DND-41 (cell line): ENCODE measurements at regions not wholly inside any gene's neighbourhood (a gene's known extent, or its start where the extent isn't known, plus 50 kb on each side); places are given as distances from the start of the nearest gene placed in this dataset.

Experiments
- ATAC-seq: fragments of 200-7000 bp; cut with Tn5 transposase; 3 replicates; pipeline ENCODE4 v1.9.1; 2021; ENCODE audit warnings: low read depth; ENCODE audit not compliant: insufficient read depth
- DNase-seq: peaks from one replicate; pipeline ENCODE4 v3.0.0-alpha.2; 2020
- H2AFZ ChIP-seq: 2 replicates; pipeline ENCODE4 v1.6.0; 2012; ENCODE audit warnings: low read depth, low read length
- H3K27ac ChIP-seq: 2 replicates; pipeline ENCODE4 v1.5.1; 2012; ENCODE audit warnings: low read length, inconsistent platforms
- H3K27me3 ChIP-seq: fragments of 200-600 bp; sonication (generic); 2 replicates; pipeline ENCODE4 v1.6.0; 2012; ENCODE audit warnings: low read length, mild to moderate bottlenecking, inconsistent platforms; ENCODE audit not compliant: insufficient read depth, poor library complexity
- H3K36me3 ChIP-seq: 2 replicates; pipeline ENCODE4 v1.5.1; 2012; ENCODE audit warnings: low read length, inconsistent platforms; ENCODE audit not compliant: insufficient read depth
- H3K4me1 ChIP-seq: 2 replicates; pipeline ENCODE4 v1.5.1; 2012; ENCODE audit warnings: mild to moderate bottlenecking, low read length; ENCODE audit not compliant: insufficient read depth
- H3K4me2 ChIP-seq: 2 replicates; pipeline ENCODE4 v1.6.0; 2012; ENCODE audit warnings: mild to moderate bottlenecking, moderate library complexity, low read length, inconsistent platforms; ENCODE audit not compliant: insufficient read depth
- H3K4me3 ChIP-seq, 2 experiments: fragments of 200-600 bp in 1 of 2; shearing (Covaris generic) in 1 of 2; 2 replicates each; pipeline ENCODE4 v1.5.1; 2012 to 2016; ENCODE audit warnings: inconsistent platforms in 2 of 2, low read length in 2 of 2, mild to moderate bottlenecking in 2 of 2, low read depth in 1 of 2, moderate library complexity in 1 of 2
- H3K79me2 ChIP-seq: 2 replicates; pipeline ENCODE4 v1.6.0; 2012; ENCODE audit warnings: low read length, inconsistent platforms; ENCODE audit not compliant: insufficient read depth
- H3K9ac ChIP-seq: 2 replicates; pipeline ENCODE4 v1.6.0; 2012; ENCODE audit warnings: low read depth, mild to moderate bottlenecking, inconsistent platforms, low read length, moderate library complexity
- H3K9me3 ChIP-seq: 2 replicates; pipeline ENCODE4 v1.5.1; 2012; ENCODE audit warnings: low read length, moderate library complexity, mild to moderate bottlenecking, inconsistent platforms; ENCODE audit not compliant: insufficient read depth, severe bottlenecking
- H4K20me1 ChIP-seq: 2 replicates; pipeline ENCODE4 v1.6.0; 2012; ENCODE audit warnings: low read length; ENCODE audit not compliant: insufficient read depth
- CTCF ChIP-seq: IDR thresholded peaks from 2 replicates; pipeline ENCODE4 v1.5.1; 2012; ENCODE audit warnings: borderline replicate concordance, low read length, moderate library complexity, mild to moderate bottlenecking; ENCODE audit not compliant: poor library complexity, severe bottlenecking; ENCODE audit errors: extremely low read depth
- EZH2 ChIP-seq: IDR thresholded peaks from 3 replicates; pipeline ENCODE4 v1.6.1; 2012; ENCODE audit warnings: borderline replicate concordance, low read depth, mild to moderate bottlenecking, moderate library complexity, low read length, inconsistent platforms; ENCODE audit not compliant: severe bottlenecking

- TF ChIP-seq EZH2 (no peak), CTCF (no peak)
- DNase-seq (no peak), ATAC-seq (no peak)
- Histone ChIP-seq H3K27ac (no peak overlapping the region), H3K4me1 (no peaks in the 10 kb centered on the region), H3K79me2 (no peaks in the 10 kb centered on the region), H4K20me1 (no peaks in the 10 kb centered on the region), H3K9ac (no peak overlapping the region), H3K4me2 (no peak overlapping the region), H3K36me3 (no peaks in the 10 kb centered on the region), H3K9me3 (peaks cover 11% of the 10 kb centered on the region), H3K4me3 (no peak overlapping the region), H3K27me3 (no peaks in the 10 kb centered on the region), H2AFZ (no peak overlapping the region)
Observed at GRCh38 chr12:17411662-17412061, 678.3 kb downstream of the RERGL start.

- ATAC-seq (no peak), DNase-seq (no peak)
- H3K4me3 ChIP-seq, result no peak overlapping the region
- TF ChIP-seq EZH2 (no peak), CTCF (no peak)
- H3K9me3 ChIP-seq, result no peaks in the 10 kb centered on the region
- no peaks in the 10 kb centered on the region for H3K36me3 ChIP-seq
- H3K4me1 ChIP-seq, result no peaks in the 10 kb centered on the region
- H3K27me3 ChIP-seq, result no peaks in the 10 kb centered on the region
- H2AFZ ChIP-seq, result no peak overlapping the region
- H3K4me2 ChIP-seq, result no peak overlapping the region
- H4K20me1 ChIP-seq, result no peaks in the 10 kb centered on the region
- H3K79me2 ChIP-seq, result no peaks in the 10 kb centered on the region
- no peak overlapping the region for H3K9ac ChIP-seq
- H3K27ac ChIP-seq, result no peak overlapping the region
Observed at GRCh38 chr12:17388679-17389078, 701.3 kb downstream of the RERGL start.

- no peak overlapping the region for H3K9ac ChIP-seq
- no peaks in the 10 kb centered on the region for H3K36me3 ChIP-seq
- H3K4me1 ChIP-seq, result no peaks in the 10 kb centered on the region
- no peak for DNase-seq
- H2AFZ ChIP-seq, result no peak overlapping the region
- no peaks in the 10 kb centered on the region for H3K9me3 ChIP-seq
- ATAC-seq, result no peak
- TF ChIP-seq EZH2, result no peak
- no peak for TF ChIP-seq CTCF
- H3K79me2 ChIP-seq, result no peaks in the 10 kb centered on the region
- no peaks in the 10 kb centered on the region for H3K27me3 ChIP-seq
- H3K27ac ChIP-seq, result no peak overlapping the region
- H4K20me1 ChIP-seq, result no peaks in the 10 kb centered on the region
- no peak overlapping the region for H3K4me3 ChIP-seq
- H3K4me2 ChIP-seq, result no peak overlapping the region
Observed at GRCh38 chr12:17383321-17383720, 706.7 kb downstream of the RERGL start.

- H2AFZ ChIP-seq, result no peak overlapping the region
- no peak for DNase-seq
- H3K4me1 ChIP-seq, result no peaks in the 10 kb centered on the region
- TF ChIP-seq EZH2 (no peak), CTCF (no peak)
- no peak overlapping the region for H3K4me3 ChIP-seq
- no peak overlapping the region for H3K4me2 ChIP-seq
- no peak for ATAC-seq
- H3K27me3 ChIP-seq, result no peaks in the 10 kb centered on the region
- H3K36me3 ChIP-seq, result no peaks in the 10 kb centered on the region
- H3K9me3 ChIP-seq, result no peaks in the 10 kb centered on the region
- H3K79me2 ChIP-seq, result no peaks in the 10 kb centered on the region
- no peak overlapping the region for H3K9ac ChIP-seq
- no peaks in the 10 kb centered on the region for H4K20me1 ChIP-seq
- no peak overlapping the region for H3K27ac ChIP-seq
Observed at GRCh38 chr12:17381211-17381610, 708.8 kb downstream of the RERGL start.
